Middle frontal gyrus (tissue), 1 donor: ENCODE measurements at regions not wholly inside any gene's neighbourhood (a gene's known extent, or its start where the extent isn't known, plus 50 kb on each side); places are given as distances from the start of the nearest gene placed in this dataset.
"Not testable (repeated sequence)": the region's sequence is repeated elsewhere in the genome, so short reads cannot be mapped to it uniquely, and the experiment has no call there.

Experiments used
- DNase-seq: peaks from one replicate; pipeline ENCODE4 v3.0.0-alpha.2; 2015; ENCODE audit warnings: low spot score; ENCODE audit errors: extremely low spot score

DNA sequence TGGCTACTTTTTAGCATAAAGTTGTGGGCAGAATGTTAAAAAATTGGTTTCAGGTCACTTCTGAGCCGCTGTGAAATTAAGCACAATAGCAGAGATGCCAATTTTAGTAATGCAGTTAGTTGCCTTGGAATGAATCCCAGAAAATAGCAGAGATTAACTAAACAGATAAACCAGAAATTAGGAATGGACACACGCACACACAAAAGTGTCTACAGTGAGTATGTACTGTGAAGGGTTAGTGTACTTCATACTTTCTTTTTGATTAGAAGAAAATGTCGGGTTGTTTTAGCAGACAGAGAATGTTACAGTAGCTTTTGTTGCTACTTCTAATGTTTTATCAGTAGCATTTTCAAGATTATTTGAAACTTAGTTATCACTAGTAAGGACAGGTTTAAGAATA lies 106.7 kb downstream of the LEPR start:
- no peak for DNase-seq

DNA sequence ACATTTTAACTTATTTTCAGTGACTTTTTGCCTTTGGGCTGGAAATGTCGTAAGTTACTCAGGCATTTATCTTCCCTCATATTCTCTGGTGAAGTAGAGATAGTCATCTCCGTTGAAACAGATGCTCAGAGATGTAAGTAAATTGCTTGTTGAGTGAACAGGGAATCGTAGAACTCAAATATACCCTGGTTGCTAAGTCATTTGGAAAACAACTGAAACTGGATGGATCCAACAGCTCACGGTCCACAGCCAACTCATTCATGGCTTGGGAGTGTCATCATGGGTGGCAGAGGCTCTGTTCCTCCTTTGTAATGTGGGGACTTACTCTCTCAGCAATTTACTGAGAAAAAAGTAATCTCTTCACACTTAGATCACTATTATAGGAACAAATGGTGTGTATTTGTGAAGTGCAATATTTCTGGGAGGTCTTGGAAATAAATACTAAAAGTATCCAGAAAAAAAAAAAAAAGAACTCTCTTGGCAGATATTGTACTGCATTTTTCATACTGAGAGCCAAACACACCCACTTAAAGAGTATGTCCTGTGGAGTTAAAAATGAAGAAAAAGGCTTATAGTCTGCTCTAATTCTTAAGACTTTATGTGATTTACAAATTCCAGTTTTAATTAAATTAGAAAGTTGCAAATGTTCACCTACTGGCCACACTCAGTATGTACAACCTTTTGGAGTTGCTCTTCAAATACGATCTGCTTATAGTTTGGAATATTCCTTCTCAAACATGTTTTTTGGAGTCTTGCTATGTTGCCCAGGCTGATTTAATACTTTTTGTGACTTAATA lies 107.4 kb downstream of the LEPR start:
- DNase-seq = no peak

DNA sequence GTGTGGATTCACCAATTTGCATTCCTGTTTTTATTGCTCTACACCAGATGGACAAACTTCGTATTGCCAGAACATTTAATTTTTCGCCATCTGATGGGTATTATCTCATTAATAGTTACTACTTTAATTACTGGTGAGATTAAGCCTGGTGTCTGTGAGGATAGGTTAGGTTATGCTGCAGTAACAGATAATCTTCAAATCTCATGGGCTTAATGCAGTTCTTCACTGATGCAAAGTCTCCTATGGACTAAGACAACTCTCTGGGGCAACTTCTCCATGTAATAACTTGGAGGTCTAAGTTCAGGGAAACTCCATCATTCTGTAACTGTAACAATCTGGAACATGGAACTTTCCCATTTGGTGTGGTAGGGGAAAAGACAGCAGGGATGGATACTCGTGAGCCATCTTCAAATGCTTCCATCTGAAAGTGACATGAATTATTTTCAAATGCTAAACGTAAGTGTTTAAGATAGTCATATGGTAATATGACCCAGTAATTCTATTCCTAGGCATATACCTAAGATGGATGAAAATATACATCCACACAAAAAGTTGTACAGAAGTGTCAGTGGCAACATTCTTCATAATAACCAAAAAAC lies 111.6 kb downstream of the LEPR start:
- DNase-seq = no peak

DNA sequence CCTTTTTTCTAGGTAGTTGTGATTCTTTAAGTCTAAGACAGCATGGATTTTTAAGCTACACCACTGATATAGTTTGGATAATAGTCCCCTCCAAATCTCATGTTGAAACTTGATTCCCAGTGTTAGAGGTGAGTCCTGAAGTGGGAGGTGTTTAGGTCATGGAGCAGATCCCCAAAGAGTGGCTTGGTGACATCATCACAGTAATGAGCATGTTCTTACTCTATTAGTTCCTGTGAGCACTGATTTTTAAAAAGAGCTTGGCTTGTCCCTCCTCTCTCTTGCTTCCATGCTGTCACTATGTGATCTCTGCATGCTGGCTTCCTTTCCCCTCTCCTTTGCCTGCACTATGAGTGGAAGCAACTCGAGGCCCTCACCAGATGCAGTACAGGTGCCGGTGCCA lies 115.5 kb downstream of the LEPR start:
- no peak for DNase-seq

DNA sequence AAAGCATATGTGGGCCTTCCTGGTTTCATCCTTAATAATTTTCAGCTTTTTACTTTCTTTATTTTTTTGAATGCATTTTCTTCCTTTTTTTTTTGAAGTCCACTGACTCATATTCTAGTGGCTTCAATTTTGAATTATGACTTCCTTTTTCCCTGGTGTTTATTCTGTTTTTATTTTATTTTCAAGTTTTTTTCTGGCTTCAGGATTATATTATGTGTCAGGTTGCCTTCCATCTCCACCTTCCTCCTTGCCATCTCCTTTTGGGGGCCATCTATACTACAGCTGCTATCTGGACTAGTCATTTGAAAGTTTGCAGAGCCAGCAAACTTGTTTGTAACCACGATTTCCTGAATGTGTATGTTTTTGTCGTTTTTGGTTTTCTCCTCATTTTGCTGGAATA lies 117.6 kb downstream of the LEPR start:
- DNase-seq = no peak

DNA sequence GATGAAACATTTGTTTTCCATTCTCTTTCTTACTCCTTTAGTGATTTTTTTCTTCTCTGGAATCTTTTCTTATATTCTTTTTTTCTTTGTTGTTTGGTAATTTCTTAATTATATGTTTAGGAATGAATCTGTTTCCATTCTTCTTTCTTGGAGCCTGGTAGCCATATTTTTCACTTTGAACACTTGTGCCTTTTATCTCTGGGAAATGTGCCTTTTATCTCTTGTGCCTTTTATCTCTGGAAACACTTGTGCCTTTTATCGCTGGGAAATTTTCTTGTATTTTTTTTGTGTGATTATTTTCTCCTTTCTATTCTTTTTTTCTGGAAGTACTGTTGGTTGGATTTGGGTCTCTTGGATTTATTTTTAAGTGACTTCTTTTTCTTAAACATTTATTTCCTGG lies 118.2 kb downstream of the LEPR start:
- no peak for DNase-seq

DNA sequence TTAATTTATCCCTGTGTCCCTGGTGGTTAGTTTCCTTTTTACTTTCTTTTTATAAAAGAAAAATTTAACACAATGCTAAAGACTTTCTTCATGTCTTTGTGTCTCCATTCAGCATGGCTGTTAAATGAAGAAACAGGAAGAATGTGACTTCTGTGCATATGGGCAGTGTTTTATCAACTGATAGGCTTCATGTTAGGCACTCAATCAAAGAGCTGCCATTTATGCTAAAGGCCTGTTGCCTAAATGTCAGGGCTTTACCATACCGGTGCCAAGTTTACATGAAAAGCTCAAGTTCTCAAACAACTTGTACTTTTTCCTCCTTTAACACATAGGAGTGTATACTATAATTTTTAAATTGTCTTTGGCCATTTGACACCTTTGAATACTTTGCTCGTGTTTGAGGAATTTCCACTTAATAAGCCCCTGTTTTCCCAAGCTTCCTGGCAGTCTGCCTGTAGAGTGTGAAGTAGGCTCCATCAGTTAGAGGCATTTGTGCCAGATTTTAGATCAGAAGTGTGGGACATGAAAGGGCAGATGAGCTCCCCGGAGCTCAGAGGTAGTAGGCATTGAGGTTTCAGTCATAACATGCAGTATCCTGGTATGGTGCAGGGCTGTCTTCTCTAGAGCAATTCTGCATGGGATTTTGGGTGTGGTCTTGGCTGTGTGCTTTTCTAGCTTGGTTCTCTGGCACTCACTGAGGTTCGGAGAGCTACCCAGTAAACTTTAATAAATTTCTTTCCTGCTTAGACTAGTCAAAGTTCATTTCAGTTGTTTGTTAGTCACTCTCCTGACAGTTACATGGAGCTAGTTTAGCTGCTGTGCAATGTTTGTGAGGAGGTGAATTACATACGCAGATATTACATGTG lies 119.0 kb downstream of the LEPR start:
- no peak for DNase-seq

DNA sequence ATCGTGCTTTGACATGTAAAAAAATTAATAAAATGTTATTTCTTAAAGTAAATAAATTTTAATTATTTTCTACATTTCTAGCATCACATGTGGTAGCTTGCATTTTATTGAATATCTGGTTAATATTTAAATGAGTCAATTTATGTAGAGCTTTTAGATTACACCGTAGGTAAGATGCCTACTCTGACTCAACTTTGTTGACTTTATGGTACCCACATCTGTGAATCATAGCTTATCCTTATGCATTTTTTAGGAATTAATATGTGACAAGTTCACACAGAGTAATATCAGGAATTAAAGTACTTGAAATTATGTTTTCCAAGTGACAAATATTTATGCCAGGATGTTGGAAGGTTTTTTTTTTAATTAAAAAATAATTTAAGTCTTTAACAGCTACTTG lies 120.7 kb downstream of the LEPR start:
- DNase-seq = no peak

DNA sequence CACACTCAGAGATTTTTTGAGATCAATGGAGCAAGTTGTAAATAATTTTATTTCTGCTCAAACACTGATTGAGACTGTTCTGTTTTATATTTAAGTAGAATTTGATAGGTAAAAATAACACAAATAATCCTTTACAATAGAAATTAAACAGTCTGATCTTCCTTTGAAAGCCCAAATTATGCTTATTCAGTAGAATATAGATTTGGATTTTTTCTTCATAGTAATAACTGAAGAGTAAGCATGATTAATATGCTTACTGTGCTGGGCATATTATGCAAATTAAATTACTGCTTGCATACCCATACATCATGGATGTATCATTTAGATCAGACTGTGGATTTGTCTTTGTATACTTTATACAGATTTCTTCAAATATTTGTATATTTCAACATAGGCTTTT lies 121.4 kb downstream of the LEPR start:
- DNase-seq = no peak

DNA sequence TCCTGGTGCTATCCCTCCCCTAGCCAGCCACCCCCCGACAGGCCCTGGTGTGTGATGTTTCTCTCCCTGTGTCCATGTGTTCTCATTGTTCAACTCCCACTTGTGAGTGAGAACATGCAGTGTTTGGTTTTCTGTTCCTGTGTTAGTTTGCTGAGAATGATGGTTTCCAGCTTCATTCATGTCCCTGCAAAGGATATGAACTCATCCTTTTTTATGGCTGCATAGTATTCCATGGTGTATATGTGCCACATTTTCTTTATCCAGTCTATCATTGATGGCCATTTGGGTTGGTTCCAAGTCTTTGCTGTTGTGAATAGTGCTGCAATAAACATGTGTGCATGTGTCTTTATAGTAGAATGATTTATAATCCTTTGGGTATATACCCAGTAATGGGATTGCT lies 122.1 kb downstream of the LEPR start:
- not testable (repeated sequence) for DNase-seq

DNA sequence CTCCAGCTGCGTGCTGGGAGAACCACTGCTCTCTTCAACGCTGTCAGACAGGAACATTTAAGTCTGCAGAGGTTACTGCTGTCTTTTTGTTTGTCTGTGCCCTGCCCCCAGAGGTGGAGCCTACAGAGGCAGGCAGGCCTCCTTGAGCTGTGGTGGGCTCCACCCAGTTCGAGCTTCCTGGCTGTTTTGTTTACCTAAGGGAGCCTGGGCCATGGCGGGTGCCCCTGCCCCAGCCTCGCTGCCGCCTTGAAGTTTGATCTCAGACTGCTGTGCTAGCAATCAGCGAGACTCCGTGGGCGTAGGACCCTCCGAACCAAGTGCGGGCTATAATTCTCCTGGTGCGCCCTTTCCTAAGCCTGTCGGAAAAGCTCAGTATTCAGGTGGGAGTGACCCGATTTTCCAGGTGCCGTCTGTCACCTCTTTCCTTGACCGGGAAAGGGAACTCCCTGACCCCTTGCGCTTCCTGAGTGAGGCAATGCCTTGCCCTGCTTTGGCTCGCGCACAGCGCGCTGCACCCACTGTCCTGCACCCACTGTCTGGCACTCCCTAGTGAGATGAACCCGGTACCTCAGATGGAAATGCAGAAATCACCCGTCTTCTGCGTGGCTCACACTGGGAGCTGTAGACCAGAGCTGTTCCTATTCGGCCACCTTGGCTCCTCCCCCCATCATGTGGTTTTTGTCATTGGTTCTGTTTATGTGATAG lies 130.0 kb downstream of the LEPR start:
- not testable (repeated sequence) for DNase-seq

DNA sequence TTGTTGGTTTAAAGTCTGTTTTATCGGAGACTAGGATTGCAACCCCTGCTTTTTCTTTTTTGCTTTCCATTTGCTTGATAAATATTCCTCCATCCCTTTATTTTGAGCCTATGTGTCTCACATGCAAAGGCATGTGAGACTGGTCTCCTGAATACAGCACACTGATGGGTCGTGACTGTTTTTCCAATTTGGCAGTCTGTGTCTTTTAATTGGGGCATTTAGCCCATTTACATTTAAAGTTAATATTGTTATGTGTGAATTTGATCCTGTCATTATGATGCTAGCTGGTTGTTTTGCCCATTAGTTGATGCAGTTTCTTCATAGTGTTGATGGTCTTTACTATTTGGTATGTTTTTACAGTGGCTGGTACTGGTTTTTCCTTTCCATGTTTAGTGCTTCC lies 132.0 kb downstream of the LEPR start:
- not testable (repeated sequence) for DNase-seq

DNA sequence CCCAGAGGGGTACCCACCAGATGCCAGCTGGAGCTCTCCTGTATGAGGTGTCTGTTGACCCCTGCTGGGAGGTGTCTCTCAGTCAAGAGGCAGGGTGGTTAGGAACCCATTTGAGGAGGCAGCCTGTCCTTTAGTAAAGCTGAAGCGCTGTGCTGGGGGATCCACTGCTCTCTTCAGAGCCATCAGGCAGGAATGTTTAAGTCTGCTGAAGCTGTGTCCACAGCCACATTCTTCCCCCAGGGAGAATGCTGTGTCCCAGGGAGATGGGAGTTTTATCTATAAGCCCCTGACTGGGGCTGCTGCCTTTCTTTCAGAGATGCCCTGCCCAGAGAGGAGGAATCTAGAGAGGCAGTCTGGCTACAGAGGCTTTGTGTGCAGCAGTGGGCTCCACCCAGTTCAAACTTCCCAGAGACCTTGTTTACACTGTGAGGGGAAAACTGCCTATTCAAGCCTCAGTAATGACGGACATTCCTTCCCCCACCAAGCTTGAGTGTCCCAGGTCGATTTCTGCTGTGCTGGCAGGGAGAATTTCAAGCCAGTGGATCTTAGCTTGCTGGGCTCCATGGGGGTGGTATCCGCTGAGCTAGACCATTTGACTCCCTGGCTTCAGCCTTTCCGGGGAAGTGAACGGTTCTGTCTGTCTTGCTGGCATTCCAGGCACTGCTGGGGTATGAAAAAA lies 133.8 kb downstream of the LEPR start:
- DNase-seq = not testable (repeated sequence)

DNA sequence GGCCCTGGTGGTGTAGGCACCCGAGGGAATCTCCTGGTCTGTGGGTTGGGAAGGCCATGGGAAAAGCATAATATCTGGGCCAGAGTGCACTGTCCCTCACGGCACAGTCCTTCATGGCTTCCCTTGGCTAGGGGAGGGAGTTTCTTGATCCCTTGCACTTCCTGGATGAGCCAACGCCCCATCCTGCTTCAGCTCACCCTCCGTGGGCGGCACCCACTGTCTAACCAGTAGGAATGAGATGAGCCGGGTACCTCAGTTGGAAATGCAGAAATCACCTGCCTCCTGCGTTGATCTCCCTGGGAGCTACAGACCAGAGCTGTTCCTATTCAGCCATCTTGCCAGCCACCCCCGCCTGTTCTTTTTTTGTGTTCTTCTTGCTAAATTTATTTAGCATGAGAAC lies 134.4 kb downstream of the LEPR start:
- DNase-seq = no peak

DNA sequence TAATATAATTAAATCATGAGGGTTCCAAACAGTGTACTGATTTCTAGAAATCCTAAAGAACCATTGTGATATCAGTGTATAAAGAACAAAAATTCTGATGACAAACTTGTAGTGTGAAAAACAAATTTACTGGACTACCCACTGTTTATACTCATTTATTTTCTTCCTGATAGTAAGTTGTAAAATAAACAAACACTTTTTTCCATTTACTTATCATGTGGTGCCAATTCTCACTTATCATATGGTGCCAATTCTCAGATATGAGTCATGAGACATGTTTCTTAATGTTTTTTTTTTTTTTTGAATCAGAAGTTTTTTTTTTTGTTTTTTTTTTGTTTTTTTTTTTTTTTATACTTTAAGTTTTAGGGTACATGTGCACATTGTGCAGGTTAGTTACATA lies 137.7 kb downstream of the LEPR start:
- DNase-seq = no peak

DNA sequence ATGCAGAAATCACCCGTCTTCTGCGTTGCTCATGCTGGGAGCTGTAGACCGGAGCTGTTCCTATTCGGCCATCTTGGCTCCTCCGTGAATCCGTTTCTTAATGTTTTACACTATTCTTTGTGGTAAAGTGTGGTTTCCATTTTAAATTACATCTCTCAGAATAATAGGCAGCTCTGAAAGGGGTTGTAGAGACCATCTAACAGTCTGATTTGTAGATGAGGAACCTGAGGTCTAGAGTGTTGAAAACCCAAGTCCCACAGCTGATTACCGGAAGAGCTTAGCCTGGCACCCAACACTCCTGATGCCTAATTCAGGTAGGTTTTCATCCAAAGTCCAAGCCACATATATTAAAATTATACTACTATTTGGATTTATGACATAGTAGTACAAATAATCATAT lies 144.0 kb downstream of the LEPR start:
- no peak for DNase-seq

DNA sequence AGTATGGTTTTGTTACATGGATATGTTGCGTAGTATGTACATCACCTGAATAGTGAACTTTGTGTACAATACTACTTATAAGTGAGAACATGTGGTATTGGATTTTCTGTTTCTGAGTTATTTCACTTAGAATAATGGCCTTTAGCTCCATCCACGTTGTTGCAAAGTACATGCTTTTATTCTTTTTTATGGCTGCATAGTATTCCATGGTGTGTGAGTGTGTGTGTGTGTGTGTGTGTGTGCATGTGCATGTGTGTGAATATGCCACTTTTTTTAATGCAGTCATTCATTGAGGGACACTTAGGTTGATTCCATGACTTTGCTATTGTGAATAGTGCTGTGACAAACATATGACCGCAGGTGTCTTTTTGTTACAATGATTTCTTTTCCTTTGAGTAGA lies 147.8 kb downstream of the LEPR start:
- no peak for DNase-seq

DNA sequence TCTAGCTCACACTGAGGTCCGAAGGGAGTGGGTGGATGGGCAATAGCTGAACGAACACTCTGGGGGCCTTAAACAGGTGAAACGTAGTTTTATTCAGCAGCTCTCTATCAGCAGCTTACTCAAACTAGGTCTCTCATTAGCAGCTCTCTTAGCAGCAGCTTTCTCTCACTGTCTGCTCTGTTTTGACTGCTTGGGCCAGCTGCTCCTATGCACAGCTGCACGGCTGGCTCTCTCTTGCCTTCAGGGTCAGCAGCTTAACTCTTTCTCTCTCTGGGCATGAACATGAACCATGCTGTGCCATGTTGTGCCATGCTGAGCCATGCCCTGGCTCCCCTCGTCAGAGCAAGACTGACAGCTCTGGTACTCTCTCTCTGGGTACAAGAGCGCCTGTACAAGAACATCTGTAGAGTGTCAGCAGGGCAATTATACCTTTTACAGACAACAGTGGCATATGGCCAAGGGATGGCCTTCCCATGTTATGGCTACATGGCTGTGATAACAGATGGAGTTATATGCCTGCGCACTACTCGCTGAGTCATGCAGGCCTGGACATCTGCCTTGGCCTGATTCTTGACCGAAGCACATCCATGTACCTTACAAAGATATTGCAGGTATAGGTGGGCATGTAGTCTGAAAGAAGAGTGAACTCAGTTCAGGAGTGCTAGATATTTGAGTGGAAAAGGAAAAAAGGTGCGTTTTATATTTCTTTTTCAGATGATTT lies 152.4 kb downstream of the LEPR start:
- no peak for DNase-seq

DNA sequence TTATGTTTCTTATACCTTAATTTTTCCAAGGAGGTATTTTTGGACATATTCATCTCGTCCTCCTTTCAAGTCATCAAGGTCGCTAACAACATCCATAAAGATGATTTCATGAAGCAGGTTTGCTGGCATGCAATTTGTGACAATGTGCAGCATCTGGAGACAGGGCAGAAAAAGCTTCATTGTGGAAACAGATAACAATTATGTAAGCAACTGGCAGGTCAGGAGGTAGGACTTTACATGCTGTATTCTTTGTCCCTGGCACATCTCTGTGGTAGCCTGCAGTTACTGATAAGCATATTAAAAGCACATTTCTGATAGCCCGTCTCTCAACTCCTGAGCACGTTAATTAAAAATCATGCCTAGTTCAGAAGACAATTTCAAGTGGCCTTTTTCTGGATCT lies 156.8 kb downstream of the LEPR start:
- DNase-seq = no peak

DNA sequence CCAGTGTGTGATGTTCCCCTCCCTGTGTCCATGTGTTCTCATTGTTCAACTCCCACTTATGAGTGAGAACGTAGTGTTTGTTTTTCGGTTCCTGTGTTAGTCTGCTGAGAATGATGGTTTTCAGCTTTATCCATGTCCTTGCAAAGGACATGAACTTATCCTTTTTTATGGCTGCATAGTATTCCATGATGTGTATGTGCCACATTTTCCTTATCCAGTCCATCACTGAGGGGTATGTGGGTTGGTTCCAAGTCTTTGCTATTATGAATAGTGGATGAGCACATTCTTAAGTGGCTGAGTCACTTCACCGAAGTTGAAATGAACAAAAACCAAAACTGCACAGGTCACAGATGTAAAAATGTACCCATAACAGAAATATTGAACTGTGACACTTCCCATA lies 157.5 kb downstream of the LEPR start:
- DNase-seq = not testable (repeated sequence)
